ENCODE measurements at regions not wholly inside any gene's neighbourhood (a gene's known extent, or its start where the extent isn't known, plus 50 kb on each side); places are given as distances from the start of the nearest gene placed in this dataset.

DNA sequence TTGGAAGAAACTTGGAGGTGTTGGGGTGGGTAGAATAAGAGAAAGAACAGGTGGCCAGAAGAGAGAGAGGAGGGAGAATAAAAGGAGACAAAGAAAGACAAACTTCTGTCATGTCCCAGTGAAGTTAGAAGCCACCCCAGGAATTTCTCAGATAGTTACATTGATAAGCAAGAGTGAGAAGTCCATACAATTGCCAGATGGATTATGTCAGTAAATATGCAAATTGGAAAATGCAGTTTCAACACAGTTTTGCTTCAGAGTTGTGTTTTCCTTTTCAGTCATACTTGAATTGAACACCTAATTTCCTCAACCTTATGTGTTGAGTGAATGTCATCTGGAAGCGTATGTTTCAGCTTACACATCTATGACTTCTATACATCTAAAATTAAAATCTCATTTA, 139.2 kb downstream of the RXFP2 start:
- TF ChIP-seq, protein P1, sequence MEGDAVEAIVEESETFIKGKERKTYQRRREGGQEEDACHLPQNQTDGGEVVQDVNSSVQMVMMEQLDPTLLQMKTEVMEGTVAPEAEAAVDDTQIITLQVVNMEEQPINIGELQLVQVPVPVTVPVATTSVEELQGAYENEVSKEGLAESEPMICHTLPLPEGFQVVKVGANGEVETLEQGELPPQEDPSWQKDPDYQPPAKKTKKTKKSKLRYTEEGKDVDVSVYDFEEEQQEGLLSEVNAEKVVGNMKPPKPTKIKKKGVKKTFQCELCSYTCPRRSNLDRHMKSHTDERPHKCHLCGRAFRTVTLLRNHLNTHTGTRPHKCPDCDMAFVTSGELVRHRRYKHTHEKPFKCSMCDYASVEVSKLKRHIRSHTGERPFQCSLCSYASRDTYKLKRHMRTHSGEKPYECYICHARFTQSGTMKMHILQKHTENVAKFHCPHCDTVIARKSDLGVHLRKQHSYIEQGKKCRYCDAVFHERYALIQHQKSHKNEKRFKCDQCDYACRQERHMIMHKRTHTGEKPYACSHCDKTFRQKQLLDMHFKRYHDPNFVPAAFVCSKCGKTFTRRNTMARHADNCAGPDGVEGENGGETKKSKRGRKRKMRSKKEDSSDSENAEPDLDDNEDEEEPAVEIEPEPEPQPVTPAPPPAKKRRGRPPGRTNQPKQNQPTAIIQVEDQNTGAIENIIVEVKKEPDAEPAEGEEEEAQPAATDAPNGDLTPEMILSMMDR (conservative IDR thresholded peaks at IDR 0.05 in 1 of 2, IDR thresholded peaks at IDR 0.05 in 1 of 2; ENCODE audit: extremely low read depth in 1 of 2, insufficient read depth in 1 of 2, low read depth in 1 of 2, low read length in 2 of 2), result no peak
- TF ChIP-seq EZH2 (IDR thresholded peaks at IDR 0.05; ENCODE audit: borderline replicate concordance, low read length), result no peak

All from mammary epithelial cell (primary cell).